HEK293 (cell line): ENCODE measurements at regions not wholly inside any gene's neighbourhood (a gene's known extent, or its start where the extent isn't known, plus 50 kb on each side); places are given as distances from the start of the nearest gene placed in this dataset.

Experiments
- CTCF ChIA-PET: fragments of 350-600 bp; formaldehyde crosslinking; extraction: SDS; loops from one replicate; lab custom pipeline; 2021; ENCODE audit warnings: antibody characterized with exemption; lab: Yijun Ruan, JAX
- POLR2A ChIA-PET: fragments of 300-600 bp; formaldehyde crosslinking; extraction: SDS; loops from one replicate; lab custom pipeline; 2020; ENCODE audit warnings: antibody characterized with exemption, inconsistent platforms; lab: Yijun Ruan, JAX
- H3K27ac ChIP-seq: fragments of 200-500 bp; sonication (Bioruptor generic); 2 replicates; pipeline ENCODE4 v1.5.1; 2014; ENCODE audit warnings: low read depth, low read length, control low read depth, inconsistent platforms; ENCODE audit errors: extremely low read depth
- H3K36me3 ChIP-seq, 2 experiments: fragments of 200-500 bp in 1 of 2; sonication (Bioruptor generic) in 1 of 2; 1 replicate in 1 of 2; 2 replicates in 1 of 2; pipeline ENCODE4 v1.5.1; 2014 to 2017; ENCODE audit warnings: inconsistent platforms in 2 of 2, low read length in 2 of 2; ENCODE audit not compliant: control insufficient read depth in 2 of 2, insufficient read depth in 1 of 2
- H3K4me1 ChIP-seq: fragments of 200-500 bp; sonication (Bioruptor generic); 2 replicates; pipeline ENCODE4 v1.5.1; 2014; ENCODE audit warnings: mild to moderate bottlenecking, low read length, inconsistent platforms; ENCODE audit not compliant: control insufficient read depth, insufficient read depth
- H3K4me3 ChIP-seq: 2 replicates; pipeline ENCODE4 v1.5.1; 2011; ENCODE audit warnings: low read depth, mild to moderate bottlenecking, control low read depth, low read length, moderate library complexity
- H3K9me3 ChIP-seq: fragments of 200-500 bp; sonication (Bioruptor generic); 2 replicates; pipeline ENCODE4 v1.5.1; 2014; ENCODE audit warnings: low read depth, low read length, inconsistent platforms; ENCODE audit not compliant: control insufficient read depth, insufficient read depth
- CTCF ChIP-seq: fragments of 450-650 bp; formaldehyde crosslinking; IDR thresholded peaks from 2 replicates; pipeline ENCODE4 v1.5.1; 2016; ENCODE audit warnings: missing biosample characterization, missing genetic modification characterization
- KLF1 ChIP-seq: fragments of 450-650 bp; formaldehyde crosslinking; IDR thresholded peaks from 2 replicates; pipeline ENCODE4 v1.5.1; 2016; ENCODE audit warnings: missing biosample characterization, missing genetic modification characterization
- PBX3 ChIP-seq: sonication (generic); formaldehyde crosslinking; IDR thresholded peaks from 2 replicates; pipeline ENCODE4 v1.8.1; 2022; ENCODE audit warnings: mild to moderate bottlenecking, moderate library complexity, missing genetic modification reagents
- TSHZ1 ChIP-seq: fragments of 450-650 bp; formaldehyde crosslinking; IDR thresholded peaks from 2 replicates; pipeline ENCODE4 v1.5.1; 2016; ENCODE audit warnings: missing biosample characterization, missing genetic modification characterization, borderline replicate concordance
- YY1 ChIP-seq: fragments of 450-650 bp; formaldehyde crosslinking; IDR thresholded peaks from 2 replicates; pipeline ENCODE4 v1.5.1; 2018; ENCODE audit warnings: missing biosample characterization, missing genetic modification characterization
- ZBTB44 ChIP-seq: fragments of 450-650 bp; IDR thresholded peaks from 2 replicates; pipeline ENCODE4 v1.5.1; 2018; ENCODE audit warnings: missing biosample characterization, mild to moderate bottlenecking, missing genetic modification characterization
- ZNF121 ChIP-seq: fragments of 450-650 bp; formaldehyde crosslinking; IDR thresholded peaks from 2 replicates; pipeline ENCODE4 v1.5.1; 2016; ENCODE audit warnings: missing biosample characterization, missing genetic modification characterization
- ZNF26 ChIP-seq: fragments of 450-650 bp; formaldehyde crosslinking; IDR thresholded peaks from 2 replicates; pipeline ENCODE4 v1.5.1; 2016; ENCODE audit warnings: missing biosample characterization, missing genetic modification characterization
- ZNF449 ChIP-seq: fragments of 450-650 bp; formaldehyde crosslinking; IDR thresholded peaks from 2 replicates; pipeline ENCODE4 v1.5.1; 2017; ENCODE audit warnings: missing biosample characterization, mild to moderate bottlenecking, missing genetic modification characterization, moderate library complexity
- ZNF561 ChIP-seq: fragments of 450-650 bp; IDR thresholded peaks from 2 replicates; pipeline ENCODE4 v1.5.1; 2018; ENCODE audit warnings: missing biosample characterization, missing genetic modification characterization, borderline replicate concordance
- ZNF76 ChIP-seq: fragments of 450-650 bp; formaldehyde crosslinking; IDR thresholded peaks from 2 replicates; pipeline ENCODE4; 2016; ENCODE audit warnings: low read depth, missing biosample characterization, missing genetic modification characterization, borderline replicate concordance
- ZNF791 ChIP-seq: fragments of 450-650 bp; formaldehyde crosslinking; IDR thresholded peaks from 2 replicates; pipeline ENCODE4 v1.5.1; 2016; ENCODE audit warnings: missing biosample characterization, missing genetic modification characterization
- ZSCAN18 ChIP-seq: fragments of 450-650 bp; formaldehyde crosslinking; IDR thresholded peaks from 2 replicates; pipeline ENCODE4 v1.5.1; 2016; ENCODE audit warnings: missing biosample characterization, missing genetic modification characterization

GRCh38 chr20:47897461-47897860 is 112.2 kb upstream of the SULF2 start:
- CTCF ChIA-PET: no interaction called here

More at GRCh38 chr20:47897461-47897860, 112.2 kb upstream of the SULF2 start:
- H3K4me1 ChIP-seq: no peaks in the 10 kb centered on the region
- TF ChIP-seq ZNF26 (tag by site-specific recombination): no peak
- no peak for TF ChIP-seq ZNF121
- no peak for TF ChIP-seq ZSCAN18
- no peak for TF ChIP-seq ZNF449 (tag by site-specific recombination)
- no peak for TF ChIP-seq KLF1
- no peak for TF ChIP-seq ZNF76 (tag by site-specific recombination)
- TF ChIP-seq CTCF: no peak
- no peak for TF ChIP-seq TSHZ1 (tag by site-specific recombination)
- no peak for TF ChIP-seq ZBTB44
- no peak for TF ChIP-seq PBX3 (CRISPR knock-in tag)
- no peak for TF ChIP-seq YY1 (tag by site-specific recombination)
- TF ChIP-seq ZNF561 (tag by site-specific recombination): no peak
- TF ChIP-seq ZNF791: no peak
- H3K27ac ChIP-seq: no peak overlapping the region
- no peaks in the 10 kb centered on the region for H3K9me3 ChIP-seq
- no peak overlapping the region for H3K4me3 ChIP-seq
- POLR2A ChIA-PET: no interaction called here
- no peaks in the 10 kb centered on the region for H3K36me3 ChIP-seq
